GM18951 (cell line): ENCODE measurements at regions not wholly inside any gene's neighbourhood (a gene's known extent, or its start where the extent isn't known, plus 50 kb on each side); places are given as distances from the start of the nearest gene placed in this dataset.
"Not testable (repeated sequence)": the region's sequence is repeated elsewhere in the genome, so short reads cannot be mapped to it uniquely, and the experiment has no call there.

Experiments
- POLR2A ChIP-seq: IDR thresholded peaks from 4 replicates; pipeline ENCODE4 v1.6.1; 2011; ENCODE audit warnings: mild to moderate bottlenecking; ENCODE audit not compliant: insufficient read length, insufficient read depth; ENCODE audit errors: extremely low read depth
- in situ Hi-C: fragments of 300-500 bp; cut with MboI; formaldehyde crosslinking; loops from one replicate; pipeline ENCODE4 v1.12.0; 2022; ENCODE audit warnings: low sequenced_read_pairs, mixed read lengths, inconsistent platforms; ENCODE audit not compliant: unreplicated experiment

DNA sequence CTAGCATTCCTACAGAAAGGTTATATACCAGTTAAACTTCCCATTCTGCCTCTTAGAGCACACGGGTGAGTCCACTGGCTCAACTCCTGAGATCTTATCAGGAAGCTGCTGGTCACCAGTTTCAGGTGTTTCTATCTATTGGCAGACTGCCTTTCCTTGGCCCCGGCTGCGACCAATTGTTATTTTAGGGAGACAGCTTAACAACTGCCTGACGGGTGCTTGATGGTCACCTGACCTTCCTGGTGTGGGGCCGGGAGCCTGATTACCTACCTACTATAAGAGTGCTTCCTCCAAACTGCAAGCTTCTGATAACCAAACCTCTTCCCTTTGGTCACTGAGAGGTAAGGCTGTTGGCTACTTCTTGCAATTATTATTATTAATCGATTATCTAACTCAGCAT is 122.1 kb upstream of the XIRP2 start:
- in situ Hi-C loops: no loop called here
- no peak for TF ChIP-seq POLR2A

DNA sequence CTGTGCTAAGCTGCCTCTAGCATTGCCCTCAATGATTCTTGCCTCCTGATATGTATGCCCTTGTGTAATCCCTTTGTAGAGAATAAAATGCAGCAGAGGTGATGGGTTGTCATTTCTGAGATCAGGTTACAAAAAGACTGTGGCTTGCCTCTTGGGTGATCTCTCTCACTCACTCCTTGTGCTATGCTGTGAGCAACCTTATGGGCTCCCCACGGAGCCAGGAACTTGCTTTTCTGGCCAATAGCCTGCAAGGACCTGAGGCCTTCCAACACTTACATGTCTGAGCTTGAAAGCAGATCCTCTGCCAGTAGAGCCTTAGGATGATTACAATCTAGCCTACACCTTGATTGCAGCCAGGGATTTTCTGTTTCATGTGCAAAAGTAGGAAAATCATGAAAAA is 123.1 kb upstream of the XIRP2 start:
- in situ Hi-C loops: no loop called here
- no peak for TF ChIP-seq POLR2A

DNA sequence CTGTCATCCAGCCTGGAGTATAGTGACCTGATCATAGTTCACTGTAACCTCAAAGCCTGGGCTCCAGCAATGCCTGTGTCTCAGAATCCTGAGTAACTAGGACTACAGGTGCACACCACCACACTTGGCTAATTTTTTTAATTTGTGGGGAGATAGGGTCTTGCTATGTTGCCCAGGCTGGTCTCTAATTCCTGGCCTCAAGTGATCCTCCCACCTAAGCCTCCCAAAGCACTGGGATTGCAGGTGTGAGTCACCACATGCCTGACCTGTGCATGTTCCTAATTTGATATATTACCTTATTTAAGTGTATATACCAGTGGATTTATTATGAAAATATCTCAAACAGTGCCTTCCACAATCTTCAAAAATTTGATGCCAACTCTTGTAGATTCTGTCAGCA is 123.6 kb upstream of the XIRP2 start:
- no peak for TF ChIP-seq POLR2A

DNA sequence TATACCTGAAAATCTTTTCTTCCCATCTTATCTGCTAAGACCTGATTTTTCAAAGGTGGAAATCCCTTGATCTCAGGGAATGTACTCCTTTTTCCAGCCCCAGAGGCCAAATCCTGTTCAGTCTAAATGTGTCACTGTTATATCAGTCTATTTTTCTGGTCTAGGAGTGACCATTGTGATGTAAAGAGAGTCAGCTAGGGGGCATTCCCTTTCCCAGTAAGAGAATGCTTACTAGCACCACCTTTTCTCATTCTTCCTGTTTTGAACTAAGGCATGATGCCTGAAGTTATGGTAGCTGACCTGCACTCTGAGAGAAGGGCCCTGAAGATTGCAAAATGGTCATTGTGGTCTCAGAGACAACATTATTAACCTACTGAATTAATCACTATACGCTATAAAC is 124.1 kb upstream of the XIRP2 start:
- in situ Hi-C loops: no loop called here
- TF ChIP-seq POLR2A: no peak

More for the DNA sequence above, 123.6 kb upstream of the XIRP2 start:
- in situ Hi-C loops: no loop called here

DNA sequence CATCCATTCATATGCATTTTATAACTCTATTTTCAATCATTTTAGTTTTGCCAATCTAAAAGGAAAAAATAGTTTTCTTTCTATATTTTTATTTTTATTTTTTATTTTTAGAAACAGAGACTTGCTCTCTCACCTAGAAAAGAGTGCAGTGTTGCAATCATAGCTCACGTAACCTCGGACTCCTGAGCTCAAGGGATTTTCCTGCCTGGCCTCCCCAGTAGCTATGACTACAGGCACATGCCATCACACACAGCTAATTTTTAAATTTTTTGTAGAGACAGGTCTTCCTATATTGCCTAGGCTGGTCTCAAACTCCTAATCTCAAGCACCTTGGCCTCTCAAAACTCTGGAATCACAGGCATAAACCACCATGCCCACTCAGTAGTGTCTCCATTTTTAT is 125.5 kb upstream of the XIRP2 start:
- in situ Hi-C loops: no loop called here
- no peak for TF ChIP-seq POLR2A

DNA sequence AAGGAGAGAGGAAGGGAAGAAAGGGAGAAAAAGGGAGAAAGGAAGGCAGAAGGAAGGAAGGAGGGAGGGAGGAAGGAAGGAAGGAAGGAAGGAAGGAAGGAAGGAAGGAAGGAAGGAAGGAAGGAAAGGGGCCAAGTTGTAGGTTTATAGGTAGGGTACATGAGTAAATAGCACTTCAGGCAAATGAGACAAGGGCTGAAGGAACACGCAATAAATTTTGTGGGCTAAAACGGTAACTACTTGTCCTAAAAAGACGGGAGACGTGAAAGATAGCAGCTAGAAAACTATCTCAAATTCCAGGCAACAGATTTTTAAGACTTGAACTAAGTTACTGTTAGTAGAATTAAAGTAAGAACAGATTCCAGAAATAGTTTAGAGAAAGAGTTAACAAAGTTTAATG is 129.3 kb upstream of the XIRP2 start:
- no peak for TF ChIP-seq POLR2A
- in situ Hi-C loops: no loop called here

DNA sequence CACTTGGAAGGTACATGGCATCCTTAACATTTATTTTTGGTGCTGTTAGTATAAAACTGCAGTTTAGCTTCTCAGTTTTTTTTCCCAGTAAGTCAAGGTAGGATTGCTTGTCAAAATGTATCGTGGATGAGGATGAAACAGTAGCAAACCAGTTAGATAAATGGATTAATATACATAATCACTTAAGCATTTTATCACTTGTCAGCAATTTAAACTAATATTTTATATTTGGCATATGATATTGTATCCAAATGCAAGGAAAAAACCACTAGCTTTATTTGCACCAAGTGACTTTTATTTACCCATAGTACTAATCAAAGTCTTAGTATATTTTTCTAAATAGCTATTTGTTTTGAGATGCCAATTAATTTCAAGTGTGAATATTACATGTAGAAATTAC is 137.7 kb upstream of the XIRP2 start:
- no peak for TF ChIP-seq POLR2A
- in situ Hi-C loops: no loop called here

DNA sequence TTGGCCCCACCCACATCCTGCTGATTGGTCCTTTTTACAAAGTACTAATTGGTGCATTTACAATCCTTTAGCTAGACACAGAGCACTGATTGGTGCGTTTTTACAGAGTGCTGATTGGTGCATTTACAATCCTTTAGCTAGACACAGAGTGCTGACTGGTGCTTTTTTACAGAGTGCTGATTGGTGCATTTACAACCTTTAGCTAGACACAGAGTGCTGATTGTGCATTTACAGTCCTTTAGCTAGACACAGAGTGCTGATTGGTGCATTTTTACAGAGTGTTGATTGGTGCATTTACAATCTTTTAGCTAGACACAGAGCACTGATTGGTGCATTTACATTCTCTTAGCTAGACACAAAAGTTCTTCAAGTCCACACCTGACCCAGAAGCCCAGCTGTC is 144.2 kb upstream of the XIRP2 start:
- in situ Hi-C loops: not testable (repeated sequence)

DNA sequence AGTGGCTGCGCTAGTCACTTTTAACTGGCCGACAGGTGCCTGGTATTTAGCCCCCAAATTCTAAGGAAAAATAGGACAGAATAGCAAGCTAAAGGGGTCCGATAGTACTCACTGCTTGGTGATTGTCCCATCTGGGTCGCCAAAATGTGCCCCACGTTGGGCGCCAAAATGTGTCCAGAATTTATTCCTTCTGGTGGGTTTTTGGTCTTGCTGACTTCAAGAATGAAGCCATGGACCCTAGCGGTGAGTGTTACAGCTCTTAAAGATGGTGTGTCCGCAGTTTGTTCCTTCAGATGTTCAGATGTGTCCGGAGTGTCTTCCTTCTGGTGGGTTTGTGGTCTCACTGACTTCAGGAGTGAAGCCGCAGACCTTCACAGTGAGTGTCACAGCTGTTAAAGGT is 144.8 kb upstream of the XIRP2 start:
- in situ Hi-C loops: not testable (repeated sequence)

DNA sequence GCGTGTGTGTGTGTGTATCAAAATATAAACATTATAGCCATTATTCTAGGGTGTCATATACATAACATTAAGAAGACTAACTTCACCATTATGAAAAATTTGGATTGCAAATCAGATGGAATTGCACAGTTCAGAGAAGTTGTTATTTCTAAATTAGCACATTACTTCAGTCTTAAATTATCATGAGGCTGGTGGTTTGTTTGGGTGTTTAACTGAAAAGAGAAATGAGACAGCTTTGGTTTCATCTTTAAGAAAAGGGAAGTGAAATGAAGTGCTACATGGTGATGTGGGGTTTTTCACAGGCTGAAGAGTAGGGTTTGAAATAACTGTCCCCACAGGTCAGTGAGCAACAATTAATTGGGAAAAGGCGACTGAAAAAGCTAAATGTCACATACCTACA is 161.2 kb upstream of the XIRP2 start:
- TF ChIP-seq POLR2A: no peak
- in situ Hi-C loops: no loop called here

DNA sequence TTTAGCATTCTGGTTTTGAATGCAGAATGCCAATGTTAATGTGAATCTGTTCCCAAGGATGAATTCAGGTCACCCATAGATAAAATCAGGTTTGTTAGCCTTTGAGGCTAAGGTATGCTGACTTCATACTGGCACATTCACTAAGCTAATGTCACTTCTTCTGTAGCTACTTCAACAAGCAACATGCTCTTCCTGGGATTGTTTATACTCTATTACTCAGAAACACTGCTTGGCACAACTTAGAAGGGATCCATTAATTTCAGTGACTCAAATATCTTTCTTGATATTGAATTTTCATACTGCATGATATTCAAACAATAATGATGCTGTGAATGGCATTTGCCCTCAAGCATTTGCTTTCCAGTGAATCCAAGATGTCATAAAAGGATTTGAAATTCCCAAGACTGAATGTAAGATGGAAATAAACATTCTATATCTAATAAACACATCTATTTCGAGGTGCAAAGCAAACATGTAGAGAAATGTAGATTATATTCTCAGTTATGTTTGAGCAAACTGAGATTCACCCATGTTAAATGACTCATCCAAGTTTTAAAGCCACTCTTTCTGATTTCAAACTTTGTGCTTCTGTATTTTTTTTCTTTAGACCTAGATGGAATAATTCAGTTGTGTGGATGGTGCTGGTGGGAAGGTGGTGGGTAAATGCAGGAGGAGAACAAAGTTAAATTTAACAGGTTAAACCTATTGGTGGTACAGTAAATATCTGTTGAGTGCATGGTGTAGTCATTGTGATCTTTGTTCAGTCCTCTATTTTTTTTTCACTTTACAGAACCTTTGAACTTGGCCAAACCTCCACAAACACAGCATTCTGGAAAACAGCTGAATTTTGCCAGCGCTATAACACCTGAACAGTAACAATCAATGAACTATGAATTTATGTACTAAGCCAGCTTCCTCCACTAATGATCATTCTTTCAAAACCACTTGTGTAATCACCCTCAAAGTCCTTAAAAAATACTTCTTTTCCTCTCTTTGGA is 162.1 kb upstream of the XIRP2 start:
- TF ChIP-seq POLR2A: no peak
- in situ Hi-C loops: no loop called here

DNA sequence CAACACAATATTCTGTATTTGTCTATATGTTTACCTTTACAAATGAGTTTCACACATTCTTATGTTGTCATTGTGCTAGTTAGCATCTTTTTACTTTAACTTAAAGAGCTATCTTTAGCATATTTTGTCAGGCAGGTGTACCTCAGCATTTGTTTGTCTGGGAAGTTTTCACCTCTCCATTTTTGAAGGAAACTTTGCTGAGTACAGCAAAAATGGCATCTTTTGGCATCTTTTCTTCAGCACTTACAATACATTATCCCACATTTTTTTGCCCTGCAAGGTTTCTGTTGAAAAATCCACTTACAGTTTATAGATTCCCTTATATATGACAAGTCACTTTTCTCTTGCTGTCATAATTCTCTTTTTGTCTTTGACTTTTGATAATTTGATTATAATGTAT is 171.3 kb upstream of the XIRP2 start:
- no peak for TF ChIP-seq POLR2A
- in situ Hi-C loops: no loop called here

DNA sequence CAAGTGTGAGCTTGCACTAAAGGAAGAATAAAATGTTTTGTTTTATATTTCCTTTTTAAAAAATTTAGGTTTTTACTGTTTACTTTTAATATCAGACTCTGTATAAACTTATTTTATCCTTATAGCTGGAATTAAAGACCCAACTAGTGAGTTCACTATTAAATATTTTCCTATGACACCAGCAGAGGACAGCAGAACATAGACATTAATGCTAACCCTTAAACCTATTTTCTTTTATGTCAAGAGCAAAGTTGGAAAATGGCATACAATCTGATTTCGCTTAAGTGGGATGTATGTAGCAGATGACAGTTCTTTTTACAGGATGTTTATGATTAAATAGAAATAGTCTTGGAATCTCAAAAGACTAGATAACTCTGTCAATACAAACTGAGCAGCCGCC is 188.2 kb upstream of the XIRP2 start:
- TF ChIP-seq POLR2A: no peak
- in situ Hi-C loops: no loop called here

DNA sequence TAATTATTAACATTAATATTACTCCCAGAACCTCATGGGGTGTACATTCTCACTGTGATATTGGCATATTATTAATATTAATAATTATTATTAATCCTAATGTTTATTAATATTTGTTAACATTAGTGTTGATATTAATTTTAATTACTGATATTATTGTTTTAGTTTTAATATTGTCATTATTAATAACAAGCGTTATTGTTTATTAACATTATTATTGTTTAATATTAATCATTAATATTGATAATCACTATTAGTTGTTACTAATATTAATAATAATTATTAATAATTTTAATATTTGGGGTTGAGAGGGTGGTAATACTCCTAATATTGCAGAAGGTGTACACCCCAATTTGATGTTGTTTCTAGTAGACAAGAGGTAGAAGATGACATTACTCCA is 193.1 kb upstream of the XIRP2 start:
- in situ Hi-C loops: no loop called here
- no peak for TF ChIP-seq POLR2A

DNA sequence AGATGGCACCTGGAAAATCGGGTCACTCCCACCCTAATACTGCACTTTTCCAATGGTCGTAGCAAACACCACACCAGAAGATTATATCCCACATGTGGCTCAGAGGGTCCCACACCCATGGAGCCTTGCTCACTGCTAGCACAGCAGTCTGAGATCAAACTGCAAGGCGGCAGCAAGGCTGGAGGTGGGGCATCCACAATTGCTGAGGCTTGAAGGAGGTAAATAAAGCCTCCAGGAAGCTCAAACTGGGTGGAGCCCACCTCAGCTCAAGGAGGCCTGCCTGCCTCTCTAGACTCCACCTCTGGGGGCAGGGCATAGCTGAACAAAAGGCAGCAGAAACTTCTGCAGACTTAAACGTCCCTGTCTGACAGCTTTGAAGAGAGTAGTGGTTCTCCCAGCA is 192.0 kb upstream of the SCN7A start:
- in situ Hi-C loops: not testable (repeated sequence)
